ENCODE measurements at regions not wholly inside any gene's neighbourhood (a gene's known extent, or its start where the extent isn't known, plus 50 kb on each side); places are given as distances from the start of the nearest gene placed in this dataset.

GRCh38 chr6:85361643-85362014, 88.3 kb upstream of the NT5E start:
- TF ChIP-seq, protein P1, sequence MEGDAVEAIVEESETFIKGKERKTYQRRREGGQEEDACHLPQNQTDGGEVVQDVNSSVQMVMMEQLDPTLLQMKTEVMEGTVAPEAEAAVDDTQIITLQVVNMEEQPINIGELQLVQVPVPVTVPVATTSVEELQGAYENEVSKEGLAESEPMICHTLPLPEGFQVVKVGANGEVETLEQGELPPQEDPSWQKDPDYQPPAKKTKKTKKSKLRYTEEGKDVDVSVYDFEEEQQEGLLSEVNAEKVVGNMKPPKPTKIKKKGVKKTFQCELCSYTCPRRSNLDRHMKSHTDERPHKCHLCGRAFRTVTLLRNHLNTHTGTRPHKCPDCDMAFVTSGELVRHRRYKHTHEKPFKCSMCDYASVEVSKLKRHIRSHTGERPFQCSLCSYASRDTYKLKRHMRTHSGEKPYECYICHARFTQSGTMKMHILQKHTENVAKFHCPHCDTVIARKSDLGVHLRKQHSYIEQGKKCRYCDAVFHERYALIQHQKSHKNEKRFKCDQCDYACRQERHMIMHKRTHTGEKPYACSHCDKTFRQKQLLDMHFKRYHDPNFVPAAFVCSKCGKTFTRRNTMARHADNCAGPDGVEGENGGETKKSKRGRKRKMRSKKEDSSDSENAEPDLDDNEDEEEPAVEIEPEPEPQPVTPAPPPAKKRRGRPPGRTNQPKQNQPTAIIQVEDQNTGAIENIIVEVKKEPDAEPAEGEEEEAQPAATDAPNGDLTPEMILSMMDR (IDR thresholded peaks at IDR 0.05; ENCODE audit: low read length) = no peak
- no peak for TF ChIP-seq EZH2 (optimal IDR thresholded peaks at IDR 0.05; ENCODE audit: low read depth, low read length)
